NCI-H128 (cell line): ENCODE measurements at regions not wholly inside any gene's neighbourhood (a gene's known extent, or its start where the extent isn't known, plus 50 kb on each side); places are given as distances from the start of the nearest gene placed in this dataset.

Experiments used
- DNase-seq: peaks from one replicate; lab custom pipeline; 2025; ENCODE audit not compliant: unreplicated experiment; lab: John Stamatoyannopoulos, UW

DNA sequence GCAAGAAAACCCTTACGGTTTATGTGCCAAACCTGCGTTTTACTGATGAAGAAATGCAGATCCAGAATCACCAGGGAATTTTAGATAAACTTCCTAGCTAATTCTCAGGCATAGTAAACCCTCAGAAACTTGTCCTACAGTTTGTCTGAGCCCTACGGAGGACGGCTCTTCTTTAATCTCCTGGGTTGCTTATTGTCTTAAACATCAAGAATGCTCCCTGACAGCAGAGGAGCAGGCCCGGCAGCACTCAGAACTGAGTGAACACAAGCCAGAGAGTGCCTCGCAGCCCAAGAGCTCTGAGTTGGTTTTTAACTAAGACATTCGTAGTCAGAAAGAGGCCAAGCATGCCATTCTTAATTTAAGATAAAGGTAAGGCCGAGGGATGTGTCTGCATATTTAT, 114.7 kb upstream of the ERCC6L2 start:
- no peak for DNase-seq

DNA sequence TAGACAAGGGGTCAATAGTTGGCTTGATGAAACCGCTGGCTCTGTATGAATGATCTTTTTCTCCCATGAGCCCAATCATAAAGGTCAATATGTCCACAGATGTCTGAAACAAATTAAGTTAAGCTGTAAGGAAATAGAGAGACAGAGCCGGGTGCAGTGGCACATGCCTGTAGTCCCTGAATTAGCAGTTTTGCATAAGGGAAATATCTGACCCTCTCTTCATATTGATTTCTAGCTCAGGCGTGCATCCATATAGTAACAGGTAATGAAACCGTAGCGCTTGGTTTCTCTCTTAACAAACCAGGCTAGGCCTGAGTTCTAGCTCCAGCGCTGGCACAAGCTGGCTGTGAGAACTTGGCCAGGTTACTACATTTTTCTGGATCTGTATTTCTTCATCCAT, 118.1 kb upstream of the ERCC6L2 start:
- DNase-seq: no peak

DNA sequence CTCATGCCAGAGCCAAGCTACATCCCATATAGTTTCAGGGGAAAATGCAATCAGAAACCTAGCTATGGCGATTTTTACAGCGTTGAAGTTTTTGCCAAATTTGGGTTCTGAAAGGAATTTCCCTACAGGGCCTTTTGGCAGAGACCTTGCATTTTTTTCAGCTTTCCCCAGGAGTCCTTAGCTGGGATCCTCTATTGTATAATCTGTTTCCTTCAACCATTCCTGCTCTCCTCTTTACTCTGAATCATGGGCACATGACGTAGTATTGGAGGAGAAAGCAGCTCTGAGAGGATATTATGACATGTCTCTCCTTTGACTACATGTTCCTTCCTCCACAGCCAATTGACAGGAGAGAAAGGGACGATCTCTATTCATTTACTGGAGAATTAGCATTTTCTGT, 118.5 kb upstream of the ERCC6L2 start:
- no peak for DNase-seq

DNA sequence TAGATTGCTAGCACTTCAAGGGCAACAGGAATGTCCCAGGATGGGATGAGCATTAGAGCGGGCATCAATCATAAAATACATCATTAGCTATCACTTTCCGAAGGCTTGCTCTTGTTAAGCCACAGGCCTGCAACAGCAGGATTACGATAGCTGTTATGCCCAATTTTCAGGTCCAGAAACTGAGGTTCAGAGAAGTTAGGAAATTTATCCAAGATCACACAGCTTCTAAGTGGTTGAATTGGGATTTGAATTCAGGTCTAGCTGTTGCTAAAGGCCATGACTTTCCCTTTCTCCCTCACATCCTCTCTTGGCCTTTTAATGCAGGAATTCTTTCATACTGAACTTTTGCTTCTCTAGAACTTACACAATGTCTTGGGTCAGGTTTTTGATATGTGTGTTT, 119.4 kb upstream of the ERCC6L2 start:
- DNase-seq: no peak

DNA sequence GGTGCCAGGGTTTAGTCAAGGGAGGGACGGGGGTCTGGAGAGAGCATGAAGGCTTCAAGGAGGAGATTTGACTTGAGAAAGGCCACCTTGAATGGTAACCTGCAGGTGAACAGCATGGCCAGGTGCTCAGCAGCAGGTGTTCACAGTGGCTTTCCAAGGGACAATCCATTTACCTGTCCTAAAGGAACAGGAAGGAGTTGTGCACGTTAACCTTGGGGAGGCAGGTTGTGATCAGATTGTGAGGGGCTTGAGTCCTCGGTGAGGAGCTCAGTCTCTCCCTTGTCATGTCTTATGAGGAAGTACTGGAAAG, 120.1 kb upstream of the ERCC6L2 start:
- no peak for DNase-seq

DNA sequence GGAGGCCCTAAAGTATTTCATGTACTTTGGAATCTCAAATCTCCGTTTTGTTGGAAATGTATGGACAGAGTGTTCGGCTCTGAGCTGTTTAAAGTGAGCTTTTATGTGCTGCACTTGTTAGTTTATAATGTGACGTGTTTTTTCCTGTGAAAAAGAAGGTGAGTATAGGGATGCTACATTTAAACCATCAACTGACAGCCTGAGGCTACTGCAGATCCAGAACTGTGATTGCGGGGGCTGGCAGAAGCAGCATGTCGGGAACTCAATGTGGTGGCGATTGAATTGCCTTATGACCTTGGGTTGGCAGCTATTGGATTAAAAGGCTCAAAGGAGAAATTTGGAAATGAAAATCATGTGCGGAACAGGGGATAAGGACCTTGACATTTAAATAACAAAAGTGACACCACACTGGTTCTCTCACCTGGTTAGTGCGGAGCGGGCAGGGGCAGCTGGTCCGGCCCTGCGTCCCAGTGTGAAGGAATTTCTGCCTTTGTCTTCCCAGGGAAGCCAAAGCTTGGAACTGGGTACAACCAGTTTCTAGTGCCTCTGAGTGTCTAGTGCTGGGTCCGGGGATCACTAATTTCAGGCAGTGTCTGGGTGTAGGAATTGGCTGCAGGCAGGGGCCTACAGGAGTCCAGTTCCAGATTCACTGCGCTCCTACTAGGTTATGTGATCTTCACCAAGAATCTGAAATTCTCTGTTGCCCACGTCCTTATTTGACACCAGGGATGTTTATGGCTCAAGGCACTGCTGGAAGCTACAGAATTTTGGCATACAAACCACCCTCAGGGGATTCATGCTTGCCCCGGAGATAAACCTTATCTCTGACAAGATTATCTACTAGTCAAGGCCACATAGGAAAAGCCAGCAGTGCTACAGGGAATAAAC, 120.7 kb upstream of the ERCC6L2 start:
- DNase-seq: no peak

DNA sequence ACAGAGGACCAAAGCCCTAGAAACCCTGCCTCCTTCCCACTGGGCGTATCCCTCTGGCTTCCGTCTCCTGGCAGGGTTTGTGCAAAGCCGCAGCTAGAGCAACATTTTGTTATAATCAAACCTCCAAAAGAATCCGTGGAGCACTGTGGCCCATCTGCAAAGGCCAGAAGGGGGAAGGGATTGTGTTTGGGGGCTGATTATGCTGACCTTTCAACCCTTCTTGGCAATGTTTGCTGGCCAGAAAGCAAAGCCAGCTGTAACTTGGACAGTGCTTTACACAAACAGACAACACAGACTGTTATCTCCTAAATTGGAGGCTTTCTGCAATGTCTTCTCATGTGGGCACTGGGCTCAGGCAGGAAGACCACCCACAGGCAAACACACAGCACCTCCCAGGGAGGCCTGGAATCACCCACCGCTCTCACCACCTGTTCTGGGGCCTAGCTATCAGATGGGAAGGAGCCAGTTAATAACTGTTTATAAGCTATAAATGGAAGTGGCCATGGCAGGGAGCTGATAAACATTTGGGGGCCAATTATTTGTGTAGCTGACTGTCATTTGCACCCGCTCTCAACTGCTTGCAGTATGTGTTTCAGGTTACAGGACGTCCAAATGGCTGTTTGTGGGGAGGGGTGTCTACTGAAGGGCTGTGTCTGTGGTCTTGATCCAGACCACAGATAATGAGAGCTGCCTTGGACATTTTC, 121.6 kb upstream of the ERCC6L2 start:
- no peak for DNase-seq

DNA sequence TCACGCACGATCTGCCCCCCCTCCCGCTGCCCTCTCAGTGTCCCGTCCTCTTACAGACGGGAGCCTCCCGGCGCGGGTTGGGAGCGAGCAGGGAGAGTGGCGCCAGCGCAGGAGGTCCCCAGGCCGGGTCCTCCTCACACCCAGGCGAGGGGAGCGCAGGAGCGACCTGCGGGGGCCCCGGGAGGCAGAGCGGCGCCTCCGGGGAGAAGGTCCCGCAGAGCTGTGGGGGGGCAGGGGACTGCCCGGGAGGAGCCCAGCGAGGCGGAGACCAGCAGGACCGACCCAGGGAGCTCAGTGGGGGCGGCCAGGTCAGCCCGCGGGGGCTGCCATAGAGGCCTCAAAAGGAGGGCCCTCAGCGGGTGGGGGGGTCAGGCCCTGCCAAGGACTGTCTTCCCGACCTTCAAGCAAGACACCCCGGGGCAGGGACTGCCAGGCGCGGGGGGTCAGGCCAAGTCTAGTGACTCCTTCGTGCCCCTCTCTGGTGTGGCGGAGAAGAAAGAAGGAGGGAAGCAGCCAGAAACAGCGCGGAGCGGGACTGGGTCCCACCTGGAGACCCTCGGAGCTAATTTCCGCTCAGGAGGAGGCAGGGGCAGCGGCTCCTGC, 123.3 kb upstream of the ERCC6L2 start:
- no peak for DNase-seq

DNA sequence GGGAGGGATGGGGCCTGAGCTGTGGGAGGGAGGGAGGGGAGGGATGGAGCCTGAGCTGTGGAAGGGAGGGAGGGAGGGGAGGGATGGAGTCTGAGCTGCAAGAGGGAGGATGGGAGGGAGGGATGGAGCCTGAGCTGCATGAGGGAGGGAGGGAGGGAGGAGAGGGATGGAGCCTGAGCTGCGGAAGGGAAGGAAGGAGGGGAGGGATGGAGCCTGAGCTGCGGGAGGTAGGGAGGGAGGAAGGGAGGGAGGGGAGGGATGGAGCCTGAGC, 124.0 kb upstream of the ERCC6L2 start:
- DNase-seq: no peak

DNA sequence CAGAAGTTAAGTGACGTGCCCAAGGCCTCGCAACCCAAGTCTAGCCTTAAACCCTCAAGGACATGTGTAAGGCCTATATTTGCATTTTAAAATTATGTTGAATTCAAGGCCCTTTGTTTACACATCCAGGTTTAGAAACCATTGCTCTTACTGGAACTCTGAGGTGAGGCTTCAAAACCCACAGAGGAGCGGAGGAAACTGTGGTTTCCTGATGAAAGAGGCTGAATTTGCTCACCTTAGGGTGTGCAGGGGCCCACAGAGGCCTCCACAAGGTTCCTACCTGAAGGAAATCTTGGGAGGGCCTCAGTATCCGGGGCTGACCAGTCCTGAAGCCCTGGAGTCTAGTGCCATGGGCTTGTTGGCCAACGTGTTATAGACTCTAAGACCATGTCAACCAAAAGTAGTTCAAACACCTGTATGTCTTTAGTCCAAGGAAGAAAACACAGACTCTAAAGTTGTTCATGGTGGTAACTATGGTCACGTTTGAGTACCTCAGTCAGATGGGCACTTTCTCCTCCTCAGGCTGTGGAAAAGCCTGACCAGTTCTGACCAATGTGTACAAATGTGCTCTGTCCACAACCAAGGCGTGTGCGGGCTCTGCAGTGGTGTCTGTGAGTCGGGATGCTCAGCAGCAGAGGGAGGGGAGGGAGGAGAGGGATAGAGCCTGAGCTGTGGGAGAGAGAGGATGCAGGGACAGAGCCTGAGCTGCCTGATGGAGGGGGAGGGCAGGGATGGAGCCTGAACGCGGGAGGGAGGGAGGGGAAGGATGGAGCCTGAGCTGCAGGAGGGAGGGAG, 124.6 kb upstream of the ERCC6L2 start:
- DNase-seq: no peak

DNA sequence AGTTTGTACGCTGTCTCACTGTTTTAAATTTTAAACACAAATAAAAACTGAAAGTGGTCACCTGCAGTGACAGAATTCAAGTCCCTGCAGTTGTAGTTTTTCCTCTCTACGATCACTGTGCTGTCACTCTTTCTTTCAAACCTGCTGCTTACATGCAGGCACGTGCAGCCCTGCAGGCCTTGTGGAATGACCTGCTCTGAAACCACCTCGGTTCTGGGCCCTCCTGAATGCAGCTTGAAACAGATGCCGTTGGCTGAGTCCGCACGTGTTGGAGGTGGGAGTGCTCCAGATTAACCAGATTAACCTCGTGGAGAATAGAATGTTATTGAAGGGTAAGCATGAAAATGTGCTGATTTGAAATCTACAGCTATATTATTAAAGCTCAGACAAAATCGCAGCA, 126.0 kb upstream of the ERCC6L2 start:
- no peak for DNase-seq

DNA sequence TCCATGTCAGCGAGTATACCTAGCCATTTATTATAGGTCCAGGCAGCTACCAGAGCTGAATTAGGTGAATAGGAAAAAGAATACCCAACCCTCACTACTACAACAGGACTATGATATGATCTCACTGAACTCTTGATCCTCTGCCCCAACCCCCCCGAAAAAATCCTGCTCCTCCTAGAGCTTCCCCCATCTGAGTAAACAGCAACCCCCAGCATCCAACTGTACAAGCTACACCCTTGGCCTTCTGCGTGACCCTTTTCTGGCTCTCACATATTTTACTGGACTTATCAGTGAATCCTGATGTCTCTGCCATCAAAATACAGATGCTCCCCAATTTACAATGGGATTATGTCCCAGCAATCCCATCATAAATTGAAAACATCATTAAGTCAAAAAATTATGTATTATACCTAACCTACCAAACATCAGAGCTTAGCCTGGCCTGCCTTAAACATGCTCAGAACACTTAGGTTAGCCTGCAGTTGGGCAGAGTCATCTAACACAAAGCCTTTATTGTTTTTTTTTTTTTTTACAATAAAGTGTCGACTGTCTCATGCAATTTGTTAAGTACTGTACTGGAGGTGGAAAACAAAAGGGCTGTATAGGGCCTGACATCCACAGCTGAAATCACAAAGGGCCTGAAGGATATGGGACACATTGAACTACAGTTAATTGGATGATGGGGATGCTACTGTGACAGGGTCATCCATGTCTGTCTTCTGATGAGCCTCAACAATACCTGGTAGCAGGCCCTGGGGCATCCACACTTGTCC, 128.9 kb upstream of the ERCC6L2 start:
- DNase-seq: no peak

DNA sequence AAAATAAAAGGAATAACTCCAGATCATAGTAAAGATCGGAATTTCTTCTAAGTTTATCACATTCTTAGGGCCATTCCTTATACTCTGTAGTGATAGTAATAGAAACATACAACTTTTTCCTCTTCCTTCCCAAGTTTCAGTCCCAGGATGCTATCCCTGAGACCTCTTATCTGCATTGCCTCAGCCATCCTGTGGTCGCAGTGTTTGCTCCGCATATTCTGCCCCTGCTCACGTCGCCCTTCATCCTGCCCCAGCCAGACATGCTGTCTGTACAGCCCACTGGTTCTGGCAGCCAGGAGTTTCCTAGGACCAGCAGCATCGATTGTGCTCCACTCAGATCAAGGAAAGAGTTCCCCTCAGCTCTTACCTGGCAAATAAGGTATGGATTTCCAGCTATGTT, 132.7 kb upstream of the ERCC6L2 start:
- DNase-seq: no peak

DNA sequence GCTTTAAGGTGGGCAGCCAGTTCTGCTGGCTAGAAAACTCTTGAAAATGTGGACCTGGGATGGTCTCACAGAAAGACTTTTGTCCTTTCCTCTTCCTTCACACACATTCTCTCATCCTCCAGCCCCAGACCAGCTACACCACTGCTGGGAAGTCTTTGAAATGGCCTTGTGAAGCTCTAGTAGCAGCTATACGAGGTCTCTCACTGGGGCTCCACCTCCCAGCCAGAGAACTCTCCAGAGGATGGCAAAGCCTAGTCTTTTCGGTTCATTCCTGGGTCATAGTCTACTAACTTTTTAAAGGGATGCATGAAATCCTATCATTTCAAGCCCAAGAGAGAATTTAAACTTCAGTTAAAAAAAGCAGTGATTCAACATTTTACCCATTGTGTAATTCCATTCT, 133.9 kb upstream of the ERCC6L2 start:
- no peak for DNase-seq

DNA sequence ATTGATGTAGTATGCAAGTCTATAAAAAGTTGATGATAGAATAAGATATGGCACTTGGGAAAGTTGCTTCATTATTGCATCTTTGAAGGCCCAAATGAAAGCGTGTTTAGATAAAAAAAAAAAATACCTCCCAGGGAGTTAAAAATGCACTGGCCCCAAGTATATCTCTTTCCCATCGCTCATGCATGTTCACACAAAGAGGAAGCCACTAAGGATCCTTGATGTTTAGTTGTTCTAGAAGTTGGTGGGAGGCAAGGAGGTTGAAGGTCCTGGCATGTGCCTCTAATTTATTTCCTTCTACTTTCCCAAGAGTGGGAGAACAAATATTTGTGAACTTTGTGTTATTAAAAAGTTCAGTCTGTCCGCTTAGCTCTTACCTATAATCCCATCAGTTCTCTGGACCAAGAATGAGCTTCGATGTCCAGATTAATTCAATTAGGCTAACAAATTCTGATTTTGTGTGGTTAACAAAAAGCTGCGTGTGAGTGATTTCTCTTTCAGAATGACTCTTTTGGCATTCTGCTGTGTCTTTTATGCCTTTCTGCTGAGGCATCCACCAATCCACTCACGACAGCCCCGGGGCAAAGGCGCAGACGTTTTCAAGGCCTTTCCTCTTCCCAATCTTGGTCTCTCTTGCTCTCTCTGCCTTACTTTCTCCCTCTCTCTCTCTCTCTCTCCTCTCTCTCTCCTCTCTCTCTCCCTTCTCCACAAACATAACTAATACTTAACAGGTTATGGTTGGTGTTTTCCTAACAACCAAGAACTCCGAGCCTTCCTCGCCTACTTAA, 135.1 kb upstream of the ERCC6L2 start:
- DNase-seq: no peak

DNA sequence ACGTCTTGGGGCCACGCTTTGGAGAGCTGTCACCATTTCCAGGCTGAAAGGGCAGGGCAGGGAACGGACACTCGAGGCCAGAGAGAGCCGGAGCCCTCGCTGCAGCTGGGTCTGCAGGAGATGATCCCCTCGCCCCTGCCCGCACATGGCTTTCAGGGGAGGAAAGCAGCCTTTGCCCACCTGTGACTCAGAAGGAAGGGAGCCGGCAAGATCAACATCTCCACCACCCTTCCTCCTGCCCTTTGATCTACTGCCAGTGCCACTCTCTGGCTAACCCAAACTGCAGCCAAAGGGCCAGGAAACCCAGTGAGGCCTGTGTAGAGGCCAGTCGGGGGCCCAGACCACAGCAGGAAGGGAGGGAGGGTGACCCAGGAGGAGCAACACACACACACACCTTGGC, 137.1 kb upstream of the ERCC6L2 start:
- no peak for DNase-seq

DNA sequence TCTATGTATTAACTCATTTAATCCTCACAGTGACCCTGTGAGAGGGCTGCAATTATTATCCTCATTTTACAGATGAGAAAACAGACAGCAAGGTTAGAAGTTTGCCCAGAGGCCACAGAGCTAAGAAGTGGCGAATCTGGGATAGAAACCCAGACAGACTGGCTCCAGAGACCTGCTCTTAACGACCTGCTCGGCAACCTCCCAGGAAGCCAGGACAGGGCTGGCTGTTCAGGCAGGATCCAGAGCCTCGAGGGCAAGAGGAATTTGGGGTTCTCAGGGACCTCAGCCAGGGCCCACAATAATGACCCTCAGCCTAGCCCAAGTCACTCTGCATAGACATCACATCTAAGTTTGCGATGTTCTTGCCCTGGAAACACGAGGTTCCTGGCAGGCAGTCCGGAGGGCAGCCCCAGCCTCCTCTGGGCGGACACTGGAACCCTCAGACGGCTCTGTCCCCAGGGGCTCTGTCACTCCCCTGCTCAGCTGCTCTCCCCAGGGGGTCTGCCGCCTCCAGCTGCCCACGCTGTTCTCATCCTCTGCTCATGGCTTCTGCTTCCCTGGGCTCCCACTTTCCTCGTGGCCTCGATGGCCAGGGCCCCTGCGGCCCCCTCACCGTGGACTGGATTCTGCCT, 138.5 kb upstream of the ERCC6L2 start:
- no peak for DNase-seq

DNA sequence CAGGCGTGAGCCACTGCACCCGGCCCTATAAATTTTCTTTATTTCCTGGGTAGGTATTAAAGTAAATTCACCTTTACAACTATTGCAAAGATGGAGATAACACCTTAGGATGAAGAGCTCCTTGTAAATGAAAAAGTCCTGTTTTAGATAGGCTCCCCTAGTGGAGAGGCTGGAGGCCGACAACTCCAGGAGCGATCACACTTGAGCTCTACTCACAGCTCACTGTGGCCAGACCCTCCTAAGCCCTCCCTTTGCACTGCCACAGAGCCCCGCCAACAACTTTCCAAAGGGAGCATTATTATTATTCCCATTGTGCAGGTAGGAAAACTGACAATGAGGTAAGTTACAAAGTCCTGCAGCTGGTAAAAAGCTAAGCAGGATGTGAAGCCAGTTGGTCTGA, 139.1 kb upstream of the ERCC6L2 start:
- no peak for DNase-seq

DNA sequence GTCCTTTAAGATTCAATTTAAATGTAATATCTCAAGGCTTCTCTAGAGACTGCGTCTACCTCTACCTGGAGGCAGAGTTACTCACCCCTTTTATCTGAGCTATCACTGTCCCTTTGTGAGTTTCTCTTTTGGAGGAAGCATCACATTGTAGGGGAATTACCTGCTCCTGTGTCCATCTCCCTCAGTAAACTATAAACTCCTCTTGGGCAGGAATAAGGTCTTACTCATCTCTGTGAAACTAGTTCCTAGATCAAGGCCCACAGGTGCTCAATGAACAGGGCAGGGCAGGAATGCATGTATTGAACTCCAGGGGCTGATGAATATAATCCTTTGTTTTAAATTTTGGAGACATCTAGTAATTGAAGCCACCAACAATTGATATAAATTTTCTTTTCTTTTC, 139.8 kb upstream of the ERCC6L2 start:
- DNase-seq: no peak
